ENCODE measurements at regions not wholly inside any gene's neighbourhood (a gene's known extent, or its start where the extent isn't known, plus 50 kb on each side); places are given as distances from the start of the nearest gene placed in this dataset.

DNA sequence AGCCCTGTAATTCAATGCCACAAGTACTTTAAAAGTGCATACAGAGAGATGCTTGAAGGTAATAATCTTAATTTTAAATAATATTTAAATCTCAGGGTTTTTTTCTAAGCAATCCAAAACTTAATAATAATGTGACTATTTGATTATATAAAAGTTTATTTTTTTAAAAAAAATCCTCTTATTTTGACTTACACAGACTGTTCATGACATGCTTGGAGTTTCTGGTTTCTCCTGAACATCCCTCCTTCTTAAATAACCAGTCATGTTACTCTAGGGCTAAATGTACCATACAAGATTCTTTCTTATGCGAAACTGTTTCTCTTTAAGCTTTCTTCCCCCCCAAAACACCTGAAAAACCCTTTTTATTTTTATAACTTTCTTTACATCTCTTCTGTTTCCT is 58.2 kb upstream of the SLC2A13 start:
- no peak for TF ChIP-seq EP300 (IDR thresholded peaks at IDR 0.05)
- TF ChIP-seq, protein P1, sequence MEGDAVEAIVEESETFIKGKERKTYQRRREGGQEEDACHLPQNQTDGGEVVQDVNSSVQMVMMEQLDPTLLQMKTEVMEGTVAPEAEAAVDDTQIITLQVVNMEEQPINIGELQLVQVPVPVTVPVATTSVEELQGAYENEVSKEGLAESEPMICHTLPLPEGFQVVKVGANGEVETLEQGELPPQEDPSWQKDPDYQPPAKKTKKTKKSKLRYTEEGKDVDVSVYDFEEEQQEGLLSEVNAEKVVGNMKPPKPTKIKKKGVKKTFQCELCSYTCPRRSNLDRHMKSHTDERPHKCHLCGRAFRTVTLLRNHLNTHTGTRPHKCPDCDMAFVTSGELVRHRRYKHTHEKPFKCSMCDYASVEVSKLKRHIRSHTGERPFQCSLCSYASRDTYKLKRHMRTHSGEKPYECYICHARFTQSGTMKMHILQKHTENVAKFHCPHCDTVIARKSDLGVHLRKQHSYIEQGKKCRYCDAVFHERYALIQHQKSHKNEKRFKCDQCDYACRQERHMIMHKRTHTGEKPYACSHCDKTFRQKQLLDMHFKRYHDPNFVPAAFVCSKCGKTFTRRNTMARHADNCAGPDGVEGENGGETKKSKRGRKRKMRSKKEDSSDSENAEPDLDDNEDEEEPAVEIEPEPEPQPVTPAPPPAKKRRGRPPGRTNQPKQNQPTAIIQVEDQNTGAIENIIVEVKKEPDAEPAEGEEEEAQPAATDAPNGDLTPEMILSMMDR (IDR thresholded peaks at IDR 0.05), result no peak

Measured in upper lobe of left lung (tissue), 4 donors.